ENCODE measurements at regions not wholly inside any gene's neighbourhood (a gene's known extent, or its start where the extent isn't known, plus 50 kb on each side); places are given as distances from the start of the nearest gene placed in this dataset.

DNA sequence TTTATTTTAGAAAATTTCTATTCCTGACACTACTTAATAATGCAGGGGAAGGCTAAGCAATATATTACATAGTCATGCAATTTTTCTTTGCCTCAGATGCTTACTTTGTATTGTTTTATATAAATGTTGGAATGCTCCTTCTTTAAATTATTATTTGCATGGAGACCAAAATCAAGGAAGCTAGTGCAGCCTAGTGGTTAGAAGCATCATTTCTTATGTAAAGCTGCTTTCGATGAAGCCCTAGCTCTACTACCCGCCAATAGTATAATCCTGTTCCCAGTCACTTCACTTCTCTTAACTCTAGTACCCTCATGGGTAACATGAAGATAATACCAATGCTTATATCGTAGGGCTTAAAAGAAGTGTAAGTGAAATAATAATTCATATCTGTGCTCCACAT lies 198.9 kb downstream of the LRATD1 start:
- Histone ChIP-seq H3K27ac (ENCODE audit: extremely low read depth, low read depth, low read length) (no peak overlapping the region), H3K4me1 (replicated peaks in 1 of 2; ENCODE audit: control insufficient read depth in 2 of 2, insufficient read depth in 2 of 2, low read length in 2 of 2) (no peaks in the 10 kb centered on the region), H3K9me1 (ENCODE audit: control insufficient read depth, insufficient read depth, low read length) (no peaks in the 10 kb centered on the region), H3K4me2 (ENCODE audit: insufficient read depth, low read length) (no peak overlapping the region), H4K20me1 (replicated peaks; ENCODE audit: control insufficient read depth, insufficient read depth, low read length) (no peaks in the 10 kb centered on the region), H2AFZ (ENCODE audit: low read depth, low read length) (no peak overlapping the region), H3K9me3 (replicated peaks; ENCODE audit: control insufficient read depth, insufficient read depth, low read depth, low read length) (no peaks in the 10 kb centered on the region), H3K36me3 (ENCODE audit: control insufficient read depth, insufficient read depth, low read length) (no peaks in the 10 kb centered on the region), H3K9ac (ENCODE audit: insufficient read depth in 1 of 2, low read depth in 2 of 2, low read length in 2 of 2) (no peak overlapping the region), H3K4me3 (no peak overlapping the region), H3K79me2 (ENCODE audit: control insufficient read depth, insufficient read depth, low read length) (no peaks in the 10 kb centered on the region), H3K27me3 (ENCODE audit: control insufficient read depth in 2 of 2, insufficient read depth in 2 of 2, low read length in 2 of 2) (no peaks in the 10 kb centered on the region)
- intact Hi-C loops (cut with micrococcal nuclease), result no loop called here
- TF ChIP-seq PTTG1 (tag; IDR thresholded peaks at IDR 0.05; ENCODE audit: low read depth), result no peak
- TF ChIP-seq FOXK2 (conservative IDR thresholded peaks at IDR 0.05 in 1 of 2, IDR thresholded peaks at IDR 0.05 in 1 of 2; ENCODE audit: low read depth in 2 of 2), result no peak
- TF ChIP-seq ZKSCAN8 (CRISPR knock-in tag; IDR thresholded peaks at IDR 0.05), result no peak
- no peak for TF ChIP-seq CBX3 (IDR thresholded peaks at IDR 0.05; ENCODE audit: borderline replicate concordance in 1 of 2, low read length in 2 of 2)
- no peak for TF ChIP-seq FOXJ2 (tag; IDR thresholded peaks at IDR 0.05)
- no peak for TF ChIP-seq TCF3 (CRISPR knock-in tag; IDR thresholded peaks at IDR 0.05)
- no peak for TF ChIP-seq ZNF12 (CRISPR knock-in tag; IDR thresholded peaks at IDR 0.05)
- TF ChIP-seq NRF1 (conservative IDR thresholded peaks at IDR 0.05 in 1 of 2, IDR thresholded peaks at IDR 0.05 in 1 of 2), result no peak
- TF ChIP-seq, protein P1, sequence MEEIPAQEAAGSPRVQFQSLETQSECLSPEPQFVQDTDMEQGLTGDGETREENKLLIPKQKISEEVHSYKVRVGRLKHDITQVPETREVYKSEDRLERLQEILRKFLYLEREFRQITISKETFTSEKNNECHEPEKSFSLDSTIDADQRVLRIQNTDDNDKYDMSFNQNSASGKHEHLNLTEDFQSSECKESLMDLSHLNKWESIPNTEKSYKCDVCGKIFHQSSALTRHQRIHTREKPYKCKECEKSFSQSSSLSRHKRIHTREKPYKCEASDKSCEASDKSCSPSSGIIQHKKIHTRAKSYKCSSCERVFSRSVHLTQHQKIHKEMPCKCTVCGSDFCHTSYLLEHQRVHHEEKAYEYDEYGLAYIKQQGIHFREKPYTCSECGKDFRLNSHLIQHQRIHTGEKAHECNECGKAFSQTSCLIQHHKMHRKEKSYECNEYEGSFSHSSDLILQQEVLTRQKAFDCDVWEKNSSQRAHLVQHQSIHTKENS (CRISPR knock-in tag; IDR thresholded peaks at IDR 0.05), result no peak
- TF ChIP-seq, protein P2, sequence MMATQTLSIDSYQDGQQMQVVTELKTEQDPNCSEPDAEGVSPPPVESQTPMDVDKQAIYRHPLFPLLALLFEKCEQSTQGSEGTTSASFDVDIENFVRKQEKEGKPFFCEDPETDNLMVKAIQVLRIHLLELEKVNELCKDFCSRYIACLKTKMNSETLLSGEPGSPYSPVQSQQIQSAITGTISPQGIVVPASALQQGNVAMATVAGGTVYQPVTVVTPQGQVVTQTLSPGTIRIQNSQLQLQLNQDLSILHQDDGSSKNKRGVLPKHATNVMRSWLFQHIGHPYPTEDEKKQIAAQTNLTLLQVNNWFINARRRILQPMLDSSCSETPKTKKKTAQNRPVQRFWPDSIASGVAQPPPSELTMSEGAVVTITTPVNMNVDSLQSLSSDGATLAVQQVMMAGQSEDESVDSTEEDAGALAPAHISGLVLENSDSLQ (IDR thresholded peaks at IDR 0.05), result no peak
- TF ChIP-seq, protein P3, sequence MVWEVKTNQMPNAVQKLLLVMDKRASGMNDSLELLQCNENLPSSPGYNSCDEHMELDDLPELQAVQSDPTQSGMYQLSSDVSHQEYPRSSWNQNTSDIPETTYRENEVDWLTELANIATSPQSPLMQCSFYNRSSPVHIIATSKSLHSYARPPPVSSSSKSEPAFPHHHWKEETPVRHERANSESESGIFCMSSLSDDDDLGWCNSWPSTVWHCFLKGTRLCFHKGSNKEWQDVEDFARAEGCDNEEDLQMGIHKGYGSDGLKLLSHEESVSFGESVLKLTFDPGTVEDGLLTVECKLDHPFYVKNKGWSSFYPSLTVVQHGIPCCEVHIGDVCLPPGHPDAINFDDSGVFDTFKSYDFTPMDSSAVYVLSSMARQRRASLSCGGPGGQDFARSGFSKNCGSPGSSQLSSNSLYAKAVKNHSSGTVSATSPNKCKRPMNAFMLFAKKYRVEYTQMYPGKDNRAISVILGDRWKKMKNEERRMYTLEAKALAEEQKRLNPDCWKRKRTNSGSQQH (CRISPR knock-in tag; IDR thresholded peaks at IDR 0.05), result no peak
- TF ChIP-seq, protein P4, sequence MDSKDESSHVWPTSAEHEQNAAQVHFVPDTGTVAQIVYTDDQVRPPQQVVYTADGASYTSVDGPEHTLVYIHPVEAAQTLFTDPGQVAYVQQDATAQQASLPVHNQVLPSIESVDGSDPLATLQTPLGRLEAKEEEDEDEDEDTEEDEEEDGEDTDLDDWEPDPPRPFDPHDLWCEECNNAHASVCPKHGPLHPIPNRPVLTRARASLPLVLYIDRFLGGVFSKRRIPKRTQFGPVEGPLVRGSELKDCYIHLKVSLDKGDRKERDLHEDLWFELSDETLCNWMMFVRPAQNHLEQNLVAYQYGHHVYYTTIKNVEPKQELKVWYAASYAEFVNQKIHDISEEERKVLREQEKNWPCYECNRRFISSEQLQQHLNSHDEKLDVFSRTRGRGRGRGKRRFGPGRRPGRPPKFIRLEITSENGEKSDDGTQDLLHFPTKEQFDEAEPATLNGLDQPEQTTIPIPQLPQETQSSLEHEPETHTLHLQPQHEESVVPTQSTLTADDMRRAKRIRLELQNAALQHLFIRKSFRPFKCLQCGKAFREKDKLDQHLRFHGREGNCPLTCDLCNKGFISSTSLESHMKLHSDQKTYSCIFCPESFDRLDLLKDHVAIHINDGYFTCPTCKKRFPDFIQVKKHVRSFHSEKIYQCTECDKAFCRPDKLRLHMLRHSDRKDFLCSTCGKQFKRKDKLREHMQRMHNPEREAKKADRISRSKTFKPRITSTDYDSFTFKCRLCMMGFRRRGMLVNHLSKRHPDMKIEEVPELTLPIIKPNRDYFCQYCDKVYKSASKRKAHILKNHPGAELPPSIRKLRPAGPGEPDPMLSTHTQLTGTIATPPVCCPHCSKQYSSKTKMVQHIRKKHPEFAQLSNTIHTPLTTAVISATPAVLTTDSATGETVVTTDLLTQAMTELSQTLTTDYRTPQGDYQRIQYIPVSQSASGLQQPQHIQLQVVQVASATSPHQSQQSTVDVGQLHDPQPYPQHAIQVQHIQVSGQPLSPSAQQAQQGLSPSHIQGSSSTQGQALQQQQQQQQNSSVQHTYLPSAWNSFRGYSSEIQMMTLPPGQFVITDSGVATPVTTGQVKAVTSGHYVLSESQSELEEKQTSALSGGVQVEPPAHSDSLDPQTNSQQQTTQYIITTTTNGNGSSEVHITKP (IDR thresholded peaks at IDR 0.05; ENCODE audit: partially characterized antibody), result no peak
- TF ChIP-seq, protein P5, sequence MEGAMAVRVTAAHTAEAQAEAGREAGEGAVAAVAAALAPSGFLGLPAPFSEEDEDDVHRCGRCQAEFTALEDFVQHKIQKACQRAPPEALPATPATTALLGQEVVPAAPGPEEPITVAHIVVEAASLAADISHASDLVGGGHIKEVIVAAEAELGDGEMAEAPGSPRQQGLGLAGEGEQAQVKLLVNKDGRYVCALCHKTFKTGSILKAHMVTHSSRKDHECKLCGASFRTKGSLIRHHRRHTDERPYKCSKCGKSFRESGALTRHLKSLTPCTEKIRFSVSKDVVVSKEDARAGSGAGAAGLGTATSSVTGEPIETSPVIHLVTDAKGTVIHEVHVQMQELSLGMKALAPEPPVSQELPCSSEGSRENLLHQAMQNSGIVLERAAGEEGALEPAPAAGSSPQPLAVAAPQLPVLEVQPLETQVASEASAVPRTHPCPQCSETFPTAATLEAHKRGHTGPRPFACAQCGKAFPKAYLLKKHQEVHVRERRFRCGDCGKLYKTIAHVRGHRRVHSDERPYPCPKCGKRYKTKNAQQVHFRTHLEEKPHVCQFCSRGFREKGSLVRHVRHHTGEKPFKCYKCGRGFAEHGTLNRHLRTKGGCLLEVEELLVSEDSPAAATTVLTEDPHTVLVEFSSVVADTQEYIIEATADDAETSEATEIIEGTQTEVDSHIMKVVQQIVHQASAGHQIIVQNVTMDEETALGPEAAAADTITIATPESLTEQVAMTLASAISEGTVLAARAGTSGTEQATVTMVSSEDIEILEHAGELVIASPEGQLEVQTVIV (CRISPR knock-in tag; IDR thresholded peaks at IDR 0.05; ENCODE audit: borderline replicate concordance), result no peak
- ChIA-PET POLR2A (no interaction called here), CTCF (ENCODE audit: low intra/inter-chr PET ratio) (no interaction called here)
- FAIRE-seq, result no peak
- in situ Hi-C loops (cut with MboI), result no loop called here
- no peak for ATAC-seq
- DNase-seq (ENCODE audit: extremely low read depth in 1 of 4, low spot score in 3 of 4), result no peak
- BruUV-seq (replicated peaks), result no TSS peak
- 3% methylated on average over 3 of the region's 3 CpGs for WGBS (ENCODE audit: insufficient coverage, low coverage, missing lambda C conversion rate)

Data from K562 (cell line).